ENCODE measurements at regions not wholly inside any gene's neighbourhood (a gene's known extent, or its start where the extent isn't known, plus 50 kb on each side); places are given as distances from the start of the nearest gene placed in this dataset.

DNA sequence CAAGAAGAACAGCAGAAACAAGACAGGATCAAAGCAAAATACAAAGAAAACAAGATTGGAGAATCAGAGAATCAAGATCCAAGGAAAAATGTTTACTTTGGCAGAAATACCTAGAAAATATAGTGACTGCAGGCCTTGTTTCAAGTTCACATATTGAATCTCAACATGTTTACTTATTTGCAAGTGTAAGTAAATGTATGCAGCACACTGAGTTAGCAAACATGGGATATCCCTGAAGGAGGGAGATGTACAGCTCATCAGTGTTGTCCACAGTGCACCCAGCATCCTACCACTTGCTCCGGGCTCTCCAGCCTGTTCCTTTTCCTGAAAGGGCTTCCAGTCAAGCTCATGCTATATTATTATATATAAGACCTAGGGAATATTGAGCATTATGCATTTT, 319.5 kb downstream of the PRL start:
- Histone ChIP-seq H3K9ac (ENCODE audit: insufficient read length) (no peak overlapping the region), H3K9me3 (ENCODE audit: low read depth, low read length) (no peaks in the 10 kb centered on the region), H3K36me3 (ENCODE audit: insufficient read depth, low read length) (no peaks in the 10 kb centered on the region), H3K4me3 (no peak overlapping the region), H3K27ac (no peak overlapping the region)
- DNase-seq (ENCODE audit: low read depth, low spot score) = no peak
- TF ChIP-seq POLR2AphosphoS5 (IDR thresholded peaks at IDR 0.05; ENCODE audit: borderline replicate concordance, low read depth, low read length) (no peak), EZH2 (IDR thresholded peaks at IDR 0.05) (no peak), FOXP2 (optimal IDR thresholded peaks at IDR 0.05; ENCODE audit: control extremely low read depth, extremely low read length, insufficient read depth) (no peak)

DNA sequence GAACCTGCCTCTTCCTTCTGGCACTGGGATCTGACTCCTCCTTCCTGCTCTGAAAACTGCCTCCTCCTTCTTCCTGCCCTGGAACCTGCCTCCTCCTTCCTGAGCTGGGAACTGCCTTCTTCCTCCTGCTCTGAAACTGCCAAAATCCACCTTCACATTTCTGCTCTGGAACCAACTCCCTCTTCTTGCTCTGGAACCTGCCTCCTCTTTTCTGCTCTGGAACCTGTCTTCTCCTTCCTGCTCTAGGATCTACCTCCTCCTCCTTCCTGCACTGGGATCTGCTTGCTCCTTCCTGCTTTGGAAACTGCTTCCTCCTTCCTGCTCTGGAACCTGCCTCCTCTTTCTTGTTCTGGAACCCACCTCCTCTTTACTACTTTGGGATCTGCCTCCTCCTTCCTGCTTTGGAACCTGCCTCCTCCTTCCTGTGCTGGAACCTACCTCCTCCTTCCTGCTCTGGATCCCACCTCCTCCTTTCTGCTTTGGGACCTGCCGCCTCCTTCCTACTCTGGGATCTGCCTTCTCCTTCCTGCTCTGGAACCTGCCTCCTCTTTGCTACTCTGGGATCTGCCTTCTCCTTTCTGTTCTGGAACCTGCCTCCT, 315.5 kb downstream of the PRL start:
- no peak overlapping the region for H3K9ac ChIP-seq (ENCODE audit: insufficient read length)
- H3K36me3 ChIP-seq (ENCODE audit: insufficient read depth, low read length) = no peaks in the 10 kb centered on the region
- no peaks in the 10 kb centered on the region for H3K9me3 ChIP-seq (ENCODE audit: low read depth, low read length)
- no peak overlapping the region for H3K4me3 ChIP-seq
- no peak for DNase-seq (ENCODE audit: low read depth, low spot score)
- TF ChIP-seq EZH2 (IDR thresholded peaks at IDR 0.05) = no peak
- no peak for TF ChIP-seq POLR2AphosphoS5 (IDR thresholded peaks at IDR 0.05; ENCODE audit: borderline replicate concordance, low read depth, low read length)
- no peak for TF ChIP-seq FOXP2 (optimal IDR thresholded peaks at IDR 0.05; ENCODE audit: control extremely low read depth, extremely low read length, insufficient read depth)
- no peak overlapping the region for H3K27ac ChIP-seq

- no peak for DNase-seq (ENCODE audit: low read depth, low spot score)
- no peak overlapping the region for H3K4me3 ChIP-seq
- no peak overlapping the region for H3K9ac ChIP-seq (ENCODE audit: insufficient read length)
- H3K27ac ChIP-seq = no peak overlapping the region
- no peaks in the 10 kb centered on the region for H3K9me3 ChIP-seq (ENCODE audit: low read depth, low read length)
- no peak for TF ChIP-seq POLR2AphosphoS5 (IDR thresholded peaks at IDR 0.05; ENCODE audit: borderline replicate concordance, low read depth, low read length)
- no peak for TF ChIP-seq FOXP2 (optimal IDR thresholded peaks at IDR 0.05; ENCODE audit: control extremely low read depth, extremely low read length, insufficient read depth)
- TF ChIP-seq EZH2 (IDR thresholded peaks at IDR 0.05) = no peak
- H3K36me3 ChIP-seq (ENCODE audit: insufficient read depth, low read length) = no peaks in the 10 kb centered on the region
These were observed 312.7 kb downstream of the PRL start for GRCh38 chr6:21984135-21984534.

DNA sequence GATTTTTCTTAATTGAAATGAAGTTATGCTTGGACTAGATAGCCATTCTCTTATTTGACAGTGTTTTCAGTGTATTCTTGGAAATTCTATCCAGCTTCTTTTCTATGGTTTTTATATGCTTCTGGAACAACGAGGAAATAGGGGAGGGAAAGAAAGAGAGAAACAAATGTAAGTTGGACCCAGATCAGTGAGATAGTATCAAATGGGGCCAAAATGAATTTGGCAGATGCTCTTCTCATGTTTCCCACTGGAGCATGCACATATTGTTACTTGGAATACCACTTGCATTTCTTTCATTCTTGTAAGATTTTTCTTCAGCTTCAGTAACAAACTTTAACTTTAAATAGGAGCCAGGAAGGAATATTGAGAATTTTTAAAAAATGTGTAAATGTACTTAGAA, 312.3 kb downstream of the PRL start:
- TF ChIP-seq FOXP2 (optimal IDR thresholded peaks at IDR 0.05; ENCODE audit: control extremely low read depth, extremely low read length, insufficient read depth) = no peak
- TF ChIP-seq POLR2AphosphoS5 (IDR thresholded peaks at IDR 0.05; ENCODE audit: borderline replicate concordance, low read depth, low read length) = no peak
- TF ChIP-seq EZH2 (IDR thresholded peaks at IDR 0.05) = no peak
- Histone ChIP-seq H3K27ac (no peak overlapping the region), H3K4me3 (no peak overlapping the region), H3K9ac (ENCODE audit: insufficient read length) (no peak overlapping the region), H3K36me3 (ENCODE audit: insufficient read depth, low read length) (no peaks in the 10 kb centered on the region), H3K9me3 (ENCODE audit: low read depth, low read length) (no peaks in the 10 kb centered on the region)
- DNase-seq (ENCODE audit: low read depth, low spot score) = no peak

GRCh38 chr6:21985904-21986303, 310.9 kb downstream of the PRL start:
- Histone ChIP-seq H3K27ac (no peak overlapping the region), H3K36me3 (ENCODE audit: insufficient read depth, low read length) (no peaks in the 10 kb centered on the region), H3K4me3 (no peak overlapping the region), H3K9ac (ENCODE audit: insufficient read length) (no peak overlapping the region), H3K9me3 (ENCODE audit: low read depth, low read length) (no peaks in the 10 kb centered on the region)
- no peak for TF ChIP-seq EZH2 (IDR thresholded peaks at IDR 0.05)
- no peak for TF ChIP-seq POLR2AphosphoS5 (IDR thresholded peaks at IDR 0.05; ENCODE audit: borderline replicate concordance, low read depth, low read length)
- no peak for TF ChIP-seq FOXP2 (optimal IDR thresholded peaks at IDR 0.05; ENCODE audit: control extremely low read depth, extremely low read length, insufficient read depth)
- no peak for DNase-seq (ENCODE audit: low read depth, low spot score)

DNA sequence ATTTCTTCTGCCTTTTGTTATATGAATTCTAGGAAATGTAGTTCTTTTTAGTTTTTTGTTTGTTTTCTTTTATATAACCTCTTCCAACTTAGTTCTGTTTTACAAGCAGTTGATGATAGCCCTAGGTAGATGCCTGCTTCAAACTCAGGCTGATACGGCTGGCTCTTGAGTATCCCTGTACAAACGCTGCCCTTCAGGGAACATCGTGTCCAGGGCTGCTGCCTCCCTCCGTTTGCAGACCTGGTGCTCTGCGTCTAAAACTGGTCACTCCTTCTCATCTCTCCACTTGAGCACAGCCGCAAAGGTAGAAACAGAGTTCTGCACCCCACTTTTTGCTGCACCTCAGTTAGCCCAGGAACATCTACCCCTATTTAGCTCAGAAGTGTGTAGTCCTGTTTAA, 310.1 kb downstream of the PRL start:
- Histone ChIP-seq H3K27ac (no peak overlapping the region), H3K9ac (ENCODE audit: insufficient read length) (no peak overlapping the region), H3K36me3 (ENCODE audit: insufficient read depth, low read length) (no peaks in the 10 kb centered on the region), H3K4me3 (no peak overlapping the region), H3K9me3 (ENCODE audit: low read depth, low read length) (no peaks in the 10 kb centered on the region)
- DNase-seq (ENCODE audit: low read depth, low spot score) = no peak
- TF ChIP-seq EZH2 (IDR thresholded peaks at IDR 0.05) (no peak), FOXP2 (optimal IDR thresholded peaks at IDR 0.05; ENCODE audit: control extremely low read depth, extremely low read length, insufficient read depth) (no peak), POLR2AphosphoS5 (IDR thresholded peaks at IDR 0.05; ENCODE audit: borderline replicate concordance, low read depth, low read length) (no peak)

- Histone ChIP-seq H3K9me3 (ENCODE audit: low read depth, low read length) (no peaks in the 10 kb centered on the region), H3K4me3 (no peak overlapping the region), H3K9ac (ENCODE audit: insufficient read length) (no peak overlapping the region), H3K36me3 (ENCODE audit: insufficient read depth, low read length) (no peaks in the 10 kb centered on the region), H3K27ac (no peak overlapping the region)
- TF ChIP-seq EZH2 (IDR thresholded peaks at IDR 0.05) = no peak
- TF ChIP-seq POLR2AphosphoS5 (IDR thresholded peaks at IDR 0.05; ENCODE audit: borderline replicate concordance, low read depth, low read length) = no peak
- TF ChIP-seq FOXP2 (optimal IDR thresholded peaks at IDR 0.05; ENCODE audit: control extremely low read depth, extremely low read length, insufficient read depth) = no peak
- DNase-seq (ENCODE audit: low read depth, low spot score) = no peak
These were observed 309.3 kb downstream of the PRL start for GRCh38 chr6:21987501-21987957.

DNA sequence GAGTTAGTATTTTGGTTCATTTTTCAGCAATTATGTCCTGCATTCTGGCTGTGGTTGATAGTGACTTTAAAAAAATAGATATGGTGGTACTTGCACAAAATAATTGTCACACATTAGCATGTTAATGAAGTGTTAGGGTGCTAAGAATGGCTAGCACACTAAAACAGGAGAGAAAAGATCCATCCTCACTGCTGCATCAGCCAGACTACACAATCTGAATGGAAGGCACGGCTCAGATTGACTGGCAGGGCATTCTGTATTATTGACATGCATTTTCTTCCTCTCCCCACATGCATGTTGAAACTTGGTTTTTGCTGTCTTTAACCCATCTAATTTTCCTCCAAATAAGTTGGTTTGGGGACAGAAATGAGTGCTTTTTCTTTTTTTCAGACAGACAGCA, 306.3 kb downstream of the PRL start:
- H3K9me3 ChIP-seq (ENCODE audit: low read depth, low read length) = no peaks in the 10 kb centered on the region
- no peak for TF ChIP-seq FOXP2 (optimal IDR thresholded peaks at IDR 0.05; ENCODE audit: control extremely low read depth, extremely low read length, insufficient read depth)
- no peak for TF ChIP-seq POLR2AphosphoS5 (IDR thresholded peaks at IDR 0.05; ENCODE audit: borderline replicate concordance, low read depth, low read length)
- no peak for TF ChIP-seq EZH2 (IDR thresholded peaks at IDR 0.05)
- no peaks in the 10 kb centered on the region for H3K36me3 ChIP-seq (ENCODE audit: insufficient read depth, low read length)
- no peak for DNase-seq (ENCODE audit: low read depth, low spot score)
- no peak overlapping the region for H3K4me3 ChIP-seq
- H3K27ac ChIP-seq = no peak overlapping the region
- no peak overlapping the region for H3K9ac ChIP-seq (ENCODE audit: insufficient read length)
